ENCODE measurements at regions not wholly inside any gene's neighbourhood (a gene's known extent, or its start where the extent isn't known, plus 50 kb on each side); places are given as distances from the start of the nearest gene placed in this dataset.

- TF ChIP-seq JUN (IDR thresholded peaks at IDR 0.05; ENCODE audit: borderline replicate concordance, insufficient read depth, insufficient read length, low read depth): peak; percentile 5
- no peak for TF ChIP-seq POLR2AphosphoS5 (IDR thresholded peaks at IDR 0.05; ENCODE audit: insufficient read depth, low read depth, low read length)
- POLR2A ChIA-PET: no interaction called here
- no peaks in the 10 kb centered on the region for H4K20me1 ChIP-seq (replicated peaks; ENCODE audit: control insufficient read depth, extremely low read depth, insufficient read depth, low read length)
- H3K9me1 ChIP-seq (replicated peaks; ENCODE audit: control insufficient read depth, extremely low read depth, insufficient read depth, low read length): no peaks in the 10 kb centered on the region
- no peak overlapping the region for H2AFZ ChIP-seq (ENCODE audit: low read depth, low read length)
- intact Hi-C loops (cut with micrococcal nuclease): no loop called here
- no peaks in the 10 kb centered on the region for H3K4me1 ChIP-seq (ENCODE audit: control insufficient read depth, extremely low read depth, insufficient read depth, low read length)
- no peaks in the 10 kb centered on the region for H3K27me3 ChIP-seq (ENCODE audit: control insufficient read depth in 2 of 2, insufficient read depth in 2 of 2, low read length in 2 of 2)
- DNase-seq (ENCODE audit: low read depth, low spot score) (no peak), FAIRE-seq (no peak)
- no peak overlapping the region for H3K9ac ChIP-seq (replicated peaks; ENCODE audit: extremely low read depth, insufficient read depth, low read length)
- no peak overlapping the region for H3K4me3 ChIP-seq (replicated peaks in 1 of 3; ENCODE audit: insufficient read depth in 1 of 3, low read depth in 1 of 3, low read length in 3 of 3)
- BruUV-seq (replicated peaks): no TSS peak
- dilution Hi-C loops (cut with MboI; ENCODE audit: extremely low pct_ligation_motif_present, low sequenced_read_pairs): no loop called here
- no peaks in the 10 kb centered on the region for H3K36me3 ChIP-seq (ENCODE audit: control insufficient read depth in 2 of 2, extremely low read depth in 1 of 2, insufficient read depth in 2 of 2, low read length in 2 of 2)
- H3K4me2 ChIP-seq (ENCODE audit: insufficient read depth, low read length): no peak overlapping the region
- CTCF ChIA-PET: no interaction called here
- H3K27ac ChIP-seq (ENCODE audit: insufficient read depth, low read depth, low read length): no peak overlapping the region
- no peaks in the 10 kb centered on the region for H3K9me3 ChIP-seq (replicated peaks; ENCODE audit: control insufficient read depth, insufficient read depth, low read length)
- H3K79me2 ChIP-seq (ENCODE audit: control insufficient read depth, insufficient read depth, low read length): no peaks in the 10 kb centered on the region
Observed at GRCh38 chr11:96779030-96779429, 389.2 kb downstream of the JRKL start.

- CTCF ChIA-PET: no interaction called here
- Histone ChIP-seq H3K36me3 (ENCODE audit: control insufficient read depth in 2 of 2, extremely low read depth in 1 of 2, insufficient read depth in 2 of 2, low read length in 2 of 2) (no peaks in the 10 kb centered on the region), H3K4me2 (ENCODE audit: insufficient read depth, low read length) (no peak overlapping the region), H3K79me2 (ENCODE audit: control insufficient read depth, insufficient read depth, low read length) (no peaks in the 10 kb centered on the region), H3K4me3 (replicated peaks in 1 of 3; ENCODE audit: insufficient read depth in 1 of 3, low read depth in 1 of 3, low read length in 3 of 3) (no peak overlapping the region), H3K9me3 (replicated peaks; ENCODE audit: control insufficient read depth, insufficient read depth, low read length) (no peaks in the 10 kb centered on the region), H3K9me1 (replicated peaks; ENCODE audit: control insufficient read depth, extremely low read depth, insufficient read depth, low read length) (no peaks in the 10 kb centered on the region), H3K9ac (replicated peaks; ENCODE audit: extremely low read depth, insufficient read depth, low read length) (no peak overlapping the region), H3K27me3 (ENCODE audit: control insufficient read depth in 2 of 2, insufficient read depth in 2 of 2, low read length in 2 of 2) (peaks cover 0 to 3% of the 10 kb centered on the region in 2 experiments), H4K20me1 (replicated peaks; ENCODE audit: control insufficient read depth, extremely low read depth, insufficient read depth, low read length) (no peaks in the 10 kb centered on the region), H3K27ac (ENCODE audit: insufficient read depth, low read depth, low read length) (no peak overlapping the region), H2AFZ (ENCODE audit: low read depth, low read length) (no peak overlapping the region), H3K4me1 (ENCODE audit: control insufficient read depth, extremely low read depth, insufficient read depth, low read length) (no peaks in the 10 kb centered on the region)
- no TSS peak for BruUV-seq (replicated peaks)
- no peak for FAIRE-seq
- dilution Hi-C loops (cut with MboI; ENCODE audit: extremely low pct_ligation_motif_present, low sequenced_read_pairs): no loop called here
- intact Hi-C loops (cut with micrococcal nuclease): no loop called here
- POLR2A ChIA-PET: no interaction called here
- peak; percentile 16 for DNase-seq (ENCODE audit: low read depth, low spot score)
- TF ChIP-seq JUN (IDR thresholded peaks at IDR 0.05; ENCODE audit: borderline replicate concordance, insufficient read depth, insufficient read length, low read depth): peak; percentile 13
- no peak for TF ChIP-seq POLR2AphosphoS5 (IDR thresholded peaks at IDR 0.05; ENCODE audit: insufficient read depth, low read depth, low read length)
Observed at GRCh38 chr11:96781082-96781481, 391.3 kb downstream of the JRKL start.

All from endothelial cell of umbilical vein (primary cell).